OCI-LY1 (cell line): ENCODE measurements at regions not wholly inside any gene's neighbourhood (a gene's known extent, or its start where the extent isn't known, plus 50 kb on each side); places are given as distances from the start of the nearest gene placed in this dataset.

Source experiments
- H2AFZ ChIP-seq: fragments of 200-600 bp; sonication (generic), shearing (Covaris generic); 2 replicates; pipeline ENCODE4 v1.6.0; 2014; ENCODE audit warnings: antibody characterized with exemption, mild to moderate bottlenecking, low read length
- H3F3A ChIP-seq: fragments of 200-600 bp; sonication (generic), shearing (Covaris generic); 2 replicates; pipeline ENCODE4 v1.6.0; 2014; ENCODE audit warnings: mild to moderate bottlenecking, antibody characterized with exemption, low read length, moderate library complexity; ENCODE audit not compliant: insufficient read depth
- H3K27ac ChIP-seq: fragments of 200-600 bp; sonication (generic); 2 replicates; pipeline ENCODE4 v1.5.1; 2014; ENCODE audit warnings: low read length, mixed run types, mild to moderate bottlenecking, low read depth; ENCODE audit not compliant: poor library complexity, severe bottlenecking
- H3K27me3 ChIP-seq: fragments of 200-600 bp; sonication (generic); 2 replicates; pipeline ENCODE4 v1.6.0; 2014; ENCODE audit warnings: antibody characterized with exemption, mild to moderate bottlenecking, low read length, moderate library complexity; ENCODE audit not compliant: insufficient read depth
- H3K36me3 ChIP-seq: fragments of 200-600 bp; sonication (generic); 2 replicates; pipeline ENCODE4 v1.6.1; 2014; ENCODE audit warnings: mild to moderate bottlenecking, antibody characterized with exemption, low read length, moderate library complexity, mixed read lengths; ENCODE audit not compliant: insufficient read depth
- H3K4me1 ChIP-seq: fragments of 200-600 bp; sonication (generic); 2 replicates; pipeline ENCODE4 v1.5.1; 2014; ENCODE audit warnings: mild to moderate bottlenecking, low read length, moderate library complexity; ENCODE audit not compliant: insufficient read depth, severe bottlenecking
- H3K4me2 ChIP-seq: fragments of 200-600 bp; sonication (generic), shearing (Covaris generic); 2 replicates; pipeline ENCODE4 v1.6.1; 2014; ENCODE audit warnings: low read length
- H3K4me3 ChIP-seq: fragments of 200-600 bp; sonication (generic); 2 replicates; pipeline ENCODE4 v1.5.1; 2014; ENCODE audit warnings: low read length, low read depth, mild to moderate bottlenecking, mixed read lengths; ENCODE audit not compliant: poor library complexity, severe bottlenecking
- H3K79me2 ChIP-seq: fragments of 200-600 bp; shearing (Covaris generic); 2 replicates; pipeline ENCODE4 v1.6.1; 2016; ENCODE audit warnings: mixed run types, low read length, mixed read lengths; ENCODE audit not compliant: insufficient read depth
- H3K9ac ChIP-seq: fragments of 200-600 bp; sonication (generic), shearing (Covaris generic); 2 replicates; pipeline ENCODE4 v1.6.1; 2014; ENCODE audit warnings: mild to moderate bottlenecking, low read length, mixed read lengths
- H3K9me2 ChIP-seq: fragments of 200-600 bp; sonication (generic), shearing (Covaris generic); 2 replicates; pipeline ENCODE4 v1.6.1; 2014; ENCODE audit warnings: low read depth, mild to moderate bottlenecking, low read length, mixed read lengths
- H3K9me3 ChIP-seq: fragments of 200-600 bp; shearing (Covaris generic); 2 replicates; pipeline ENCODE4 v1.6.1; 2014; ENCODE audit warnings: low read length, mixed read lengths
- H4K20me1 ChIP-seq: fragments of 200-600 bp; sonication (generic), shearing (Covaris generic); 2 replicates; pipeline ENCODE4 v1.6.0; 2016; ENCODE audit warnings: mild to moderate bottlenecking, low read length; ENCODE audit not compliant: insufficient read depth
- CTCF ChIP-seq: fragments of 200-600 bp; sonication (generic), shearing (Covaris generic); IDR thresholded peaks from 2 replicates; pipeline ENCODE4 v1.5.1; 2017; ENCODE audit warnings: mild to moderate bottlenecking, antibody characterized with exemption, low read length, moderate library complexity, mixed read lengths
- EZH2 ChIP-seq: fragments of 200-600 bp; sonication (generic), shearing (Covaris generic); IDR thresholded peaks from 2 replicates; pipeline ENCODE4 v1.8.0; 2017; ENCODE audit warnings: borderline replicate concordance, mixed run types, mild to moderate bottlenecking, antibody characterized with exemption, low read length, moderate library complexity, mixed read lengths

- no peaks in the 10 kb centered on the region for H3K79me2 ChIP-seq
- H3K36me3 ChIP-seq, result no peaks in the 10 kb centered on the region
- no peaks in the 10 kb centered on the region for H4K20me1 ChIP-seq
- H3K27ac ChIP-seq, result no peak overlapping the region
- TF ChIP-seq CTCF (no peak), EZH2 (no peak)
- no peak overlapping the region for H3K9ac ChIP-seq
- no peaks in the 10 kb centered on the region for H3F3A ChIP-seq
- peaks cover 4% of the 10 kb centered on the region; the same call in 1 of the 2 replicates for H3K9me3 ChIP-seq
- no peaks in the 10 kb centered on the region for H3K9me2 ChIP-seq
- no peak overlapping the region for H3K4me3 ChIP-seq
- H3K4me1 ChIP-seq, result peaks cover 15% of the 10 kb centered on the region
- H3K27me3 ChIP-seq, result peaks cover 8% of the 10 kb centered on the region; the same call in 1 of the 2 replicates
- no peak overlapping the region for H2AFZ ChIP-seq
- H3K4me2 ChIP-seq, result no peak overlapping the region
Observed at GRCh38 chr3:194973366-194974000, 287.8 kb downstream of the FAM43A start.

GRCh38 chr3:194974468-194975135 lies 288.9 kb downstream of the FAM43A start:
- Histone ChIP-seq H3K4me2 (no peak overlapping the region), H2AFZ (no peak overlapping the region), H3K36me3 (no peaks in the 10 kb centered on the region), H3K79me2 (no peaks in the 10 kb centered on the region), H3K27me3 (peaks cover 8% of the 10 kb centered on the region; the same call in 1 of the 2 replicates), H3K4me1 (peaks cover 15% of the 10 kb centered on the region), H3K4me3 (no peak overlapping the region), H3K9me2 (no peaks in the 10 kb centered on the region), H3F3A (no peaks in the 10 kb centered on the region), H3K9ac (no peak overlapping the region), H4K20me1 (no peaks in the 10 kb centered on the region), H3K9me3 (peaks cover 4% of the 10 kb centered on the region; the same call in 1 of the 2 replicates), H3K27ac (no peak overlapping the region)
- TF ChIP-seq CTCF, result no peak
- TF ChIP-seq EZH2, result no peak

GRCh38 chr3:194976049-194976451 lies 290.4 kb downstream of the FAM43A start:
- H3K9me2 ChIP-seq, result no peaks in the 10 kb centered on the region
- H3K27ac ChIP-seq, result no peak overlapping the region
- no peak overlapping the region for H2AFZ ChIP-seq

More at GRCh38 chr3:194976049-194976451, 290.4 kb downstream of the FAM43A start:
- H3K4me2 ChIP-seq, result no peak overlapping the region
- H3K4me1 ChIP-seq, result peaks cover 15% of the 10 kb centered on the region
- no peak overlapping the region for H3K9ac ChIP-seq
- H3K27me3 ChIP-seq, result no peaks in the 10 kb centered on the region
- TF ChIP-seq CTCF (no peak), EZH2 (no peak)
- H3K9me3 ChIP-seq, result no peaks in the 10 kb centered on the region
- no peak overlapping the region for H3K4me3 ChIP-seq
- no peaks in the 10 kb centered on the region for H3K79me2 ChIP-seq
- no peaks in the 10 kb centered on the region for H4K20me1 ChIP-seq
- no peaks in the 10 kb centered on the region for H3K36me3 ChIP-seq
- no peaks in the 10 kb centered on the region for H3F3A ChIP-seq
